Ovary (tissue), 3 donors: ENCODE measurements at regions not wholly inside any gene's neighbourhood (a gene's known extent, or its start where the extent isn't known, plus 50 kb on each side); places are given as distances from the start of the nearest gene placed in this dataset.

ENCODE experiments used
- CTCF ChIP-seq, 3 donors: fragments of 450-650 bp in 2 of 3; fragments of 200-600 bp in 1 of 3; IDR thresholded peaks; one replicate each; pipeline versions ENCODE4 v1.5.1 to v1.8.0; 2016 to 2022; ENCODE audit warnings: antibody characterized with exemption in 3 of 3, mild to moderate bottlenecking in 1 of 3
- POLR2A ChIP-seq: fragments of 450-650 bp; IDR thresholded peaks from one replicate; pipeline ENCODE4 v1.6.1; 2017; ENCODE audit warnings: antibody characterized with exemption, mild to moderate bottlenecking, moderate library complexity
- donor health status: DM: no; HTN: no; CAD: no.

GRCh38 chr6:6704103-6705060 lies 115.9 kb downstream of the LY86 start:
- no peak for TF ChIP-seq CTCF (IDR thresholded peaks at IDR 0.05)
- TF ChIP-seq POLR2A = no peak
